ENCODE measurements at regions not wholly inside any gene's neighbourhood (a gene's known extent, or its start where the extent isn't known, plus 50 kb on each side); places are given as distances from the start of the nearest gene placed in this dataset.

GRCh38 chr13:109275852-109276251, 510.5 kb downstream of the IRS2 start:
- TF ChIP-seq CTCF (conservative IDR thresholded peaks at IDR 0.05; ENCODE audit: low read depth) = no peak
- CTCF ChIA-PET = interaction anchor here (0.7 kb wide), 3 partner anchors 40 to 853 kb away, joined by 4 to 5 read pairs (median 4); no protein-coding TSS in a partner anchor
- POLR2A ChIA-PET (ENCODE audit: low non-redundant PET) = no interaction called here
- peak; percentile 12 for DNase-seq (ENCODE audit: low spot score)
- H3K27ac ChIP-seq = no peak overlapping the region

GRCh38 chr13:109275139-109275745, 511.1 kb downstream of the IRS2 start:
- POLR2A ChIA-PET (ENCODE audit: low non-redundant PET) = no interaction called here
- H3K27ac ChIP-seq = no peak overlapping the region
- DNase-seq (ENCODE audit: low spot score) = no peak
- TF ChIP-seq CTCF (conservative IDR thresholded peaks at IDR 0.05; ENCODE audit: low read depth) = no peak
- CTCF ChIA-PET = interaction anchor here (0.7 kb wide), 3 partner anchors 39 to 853 kb away, joined by 4 to 5 read pairs (median 4); no protein-coding TSS in a partner anchor

- peak; percentile 40 for DNase-seq (ENCODE audit: low spot score)
- CTCF ChIA-PET = no interaction called here
- no peak overlapping the region; the same call in 1 of the 2 replicates for H3K27ac ChIP-seq
- POLR2A ChIA-PET (ENCODE audit: low non-redundant PET) = no interaction called here
- TF ChIP-seq CTCF (conservative IDR thresholded peaks at IDR 0.05; ENCODE audit: low read depth) = no peak
These were observed 512.1 kb downstream of the IRS2 start for GRCh38 chr13:109274188-109274821.

- no peak overlapping the region for H3K27ac ChIP-seq
- TF ChIP-seq CTCF (conservative IDR thresholded peaks at IDR 0.05; ENCODE audit: low read depth) = no peak
- ChIA-PET POLR2A (ENCODE audit: low non-redundant PET) (no interaction called here), CTCF (interaction anchor here (0.9 kb wide), 1 partner anchor 428 kb away, joined by 5 read pairs; no protein-coding TSS in a partner anchor)
- DNase-seq (ENCODE audit: low spot score) = peak; percentile 42
These were observed 513.0 kb downstream of the IRS2 start for GRCh38 chr13:109273326-109273751.

GRCh38 chr13:109272595-109273325, 513.6 kb downstream of the IRS2 start:
- CTCF ChIA-PET = interaction anchor here (0.6 to 0.9 kb wide), 2 partner anchors 37 to 429 kb away, joined by 4 to 5 read pairs; no protein-coding TSS in a partner anchor
- POLR2A ChIA-PET (ENCODE audit: low non-redundant PET) = no interaction called here
- no peak for DNase-seq (ENCODE audit: low spot score)
- H3K27ac ChIP-seq = no peak overlapping the region; the same call in 1 of the 2 replicates
- TF ChIP-seq CTCF (conservative IDR thresholded peaks at IDR 0.05; ENCODE audit: low read depth) = no peak
